Kidney glomerular epithelial cell (primary cell): ENCODE measurements at regions not wholly inside any gene's neighbourhood (a gene's known extent, or its start where the extent isn't known, plus 50 kb on each side); places are given as distances from the start of the nearest gene placed in this dataset.

Experiments
- DNase-seq: peaks from one replicate; lab custom pipeline; 2025; lab: John Stamatoyannopoulos, UW

- DNase-seq: peak; percentile 98
Observed at GRCh38 chr3:43866529-43867353, 176.0 kb downstream of the ABHD5 start.

GRCh38 chr3:43867436-43868072, 176.8 kb downstream of the ABHD5 start:
- DNase-seq: peak; percentile 63

- DNase-seq: no peak
Observed at GRCh38 chr3:43869491-43869890, 178.8 kb downstream of the ABHD5 start.

GRCh38 chr3:43870120-43870519, 179.4 kb downstream of the ABHD5 start:
- DNase-seq: peak; percentile 81

- DNase-seq: peak; percentile 23
Observed at GRCh38 chr3:43870844-43871626, 180.3 kb downstream of the ABHD5 start.

- DNase-seq: no peak
Observed at GRCh38 chr3:43871627-43872245, 181.0 kb downstream of the ABHD5 start.

GRCh38 chr3:43872301-43872700, 181.6 kb downstream of the ABHD5 start:
- DNase-seq: peak; percentile 71

- peak; percentile 29 for DNase-seq
Observed at GRCh38 chr3:43872901-43873300, 182.2 kb downstream of the ABHD5 start.

- DNase-seq: no peak
Observed at GRCh38 chr3:43873723-43874122, 183.0 kb downstream of the ABHD5 start.

GRCh38 chr3:43874290-43874689, 183.6 kb downstream of the ABHD5 start:
- no peak for DNase-seq

- no peak for DNase-seq
Observed at GRCh38 chr3:43874731-43875130, 184.0 kb downstream of the ABHD5 start.

GRCh38 chr3:43876648-43877047, 185.9 kb downstream of the ABHD5 start:
- DNase-seq: no peak

GRCh38 chr3:43879166-43879565, 188.4 kb downstream of the ABHD5 start:
- peak; percentile 15 for DNase-seq

GRCh38 chr3:43882976-43883680, 192.4 kb downstream of the ABHD5 start:
- DNase-seq: no peak

GRCh38 chr3:43883729-43884396, 193.1 kb downstream of the ABHD5 start:
- no peak for DNase-seq

GRCh38 chr3:43884581-43884980, 193.8 kb downstream of the ABHD5 start:
- no peak for DNase-seq

- no peak for DNase-seq
Observed at GRCh38 chr3:43885908-43886618, 195.3 kb downstream of the ABHD5 start.

- no peak for DNase-seq
Observed at GRCh38 chr3:43892061-43892460, 201.3 kb downstream of the ABHD5 start.

GRCh38 chr3:43892526-43892925, 201.8 kb downstream of the ABHD5 start:
- no peak for DNase-seq

GRCh38 chr3:43893727-43894126, 203.0 kb downstream of the ABHD5 start:
- peak; percentile 60 for DNase-seq
